Stimulated activated CD8-positive, alpha-beta memory T cell treated with anti-CD3 and anti-CD28 coated beads, Interleukin-7, amount 100 ng/mL, for 24 hours (primary cell): ENCODE measurements at regions not wholly inside any gene's neighbourhood (a gene's known extent, or its start where the extent isn't known, plus 50 kb on each side); places are given as distances from the start of the nearest gene placed in this dataset.

Experiments used
- DNase-seq: peaks from one replicate; pipeline ENCODE4 v3.0.0-alpha.2; 2020; ENCODE audit warnings: low read depth

DNA sequence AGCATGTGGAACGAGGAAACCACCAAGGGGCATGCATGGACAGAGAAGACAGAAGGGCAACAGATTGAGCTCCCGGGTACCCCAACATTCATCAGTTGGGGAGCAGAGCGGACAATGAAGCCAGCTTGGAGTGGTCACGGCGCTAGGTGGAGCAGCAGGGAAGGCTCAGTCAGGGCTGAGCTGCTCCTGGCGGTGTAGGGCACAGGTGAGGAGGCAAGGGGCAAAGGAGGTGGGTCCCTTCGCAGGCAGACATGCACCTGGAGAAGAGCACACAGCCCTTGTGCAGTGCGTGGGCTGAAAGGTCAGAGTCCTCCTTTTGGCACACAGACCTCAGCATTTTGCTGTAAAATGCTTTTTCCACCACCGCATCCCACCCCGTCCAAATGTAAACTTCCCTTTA lies 90.0 kb upstream of the SLC6A6 start:
- DNase-seq = no peak

DNA sequence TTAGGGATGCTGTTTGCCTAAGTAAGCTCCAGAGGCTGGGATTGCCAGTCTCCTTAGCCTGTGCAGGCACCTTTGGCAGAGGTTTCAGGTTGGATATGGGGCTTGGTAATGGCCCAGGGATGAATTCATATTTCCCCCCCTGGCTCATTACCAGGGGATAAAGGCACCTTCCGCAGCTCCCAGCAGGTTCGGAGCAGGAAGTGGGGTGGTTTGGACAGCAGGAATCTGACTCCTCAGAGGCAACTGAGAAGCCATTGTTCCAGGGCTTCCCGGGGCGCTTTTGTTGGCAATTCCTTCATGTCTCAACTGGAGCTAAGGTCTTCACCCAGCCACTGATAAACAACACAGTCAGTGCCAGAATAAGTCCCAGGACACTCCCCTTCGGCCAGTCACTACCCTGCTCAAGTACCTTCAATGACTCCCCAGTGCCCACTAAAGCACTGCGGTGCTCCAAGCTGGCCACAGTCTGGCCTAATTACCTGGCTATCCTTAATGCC lies 85.3 kb upstream of the SLC6A6 start:
- no peak for DNase-seq

DNA sequence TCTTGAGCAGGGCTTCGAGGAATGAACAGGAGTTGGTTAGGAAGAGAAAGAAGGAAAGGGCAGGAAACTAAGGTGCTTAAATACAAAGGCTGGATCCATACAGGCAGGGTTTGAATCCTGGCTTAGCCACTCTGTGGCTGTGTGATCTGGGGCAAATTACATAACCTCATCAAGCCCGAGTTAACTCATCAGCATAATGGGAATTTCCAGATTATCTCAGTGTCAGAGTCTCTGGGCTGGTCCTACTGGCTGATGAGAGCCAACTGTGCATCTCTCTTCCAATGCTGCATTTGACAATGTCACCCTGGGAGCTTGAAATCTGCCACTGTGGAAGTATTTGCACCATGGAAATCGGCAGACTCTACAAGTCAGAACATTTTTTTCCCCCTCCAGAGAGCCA lies 83.8 kb upstream of the SLC6A6 start:
- DNase-seq = no peak

DNA sequence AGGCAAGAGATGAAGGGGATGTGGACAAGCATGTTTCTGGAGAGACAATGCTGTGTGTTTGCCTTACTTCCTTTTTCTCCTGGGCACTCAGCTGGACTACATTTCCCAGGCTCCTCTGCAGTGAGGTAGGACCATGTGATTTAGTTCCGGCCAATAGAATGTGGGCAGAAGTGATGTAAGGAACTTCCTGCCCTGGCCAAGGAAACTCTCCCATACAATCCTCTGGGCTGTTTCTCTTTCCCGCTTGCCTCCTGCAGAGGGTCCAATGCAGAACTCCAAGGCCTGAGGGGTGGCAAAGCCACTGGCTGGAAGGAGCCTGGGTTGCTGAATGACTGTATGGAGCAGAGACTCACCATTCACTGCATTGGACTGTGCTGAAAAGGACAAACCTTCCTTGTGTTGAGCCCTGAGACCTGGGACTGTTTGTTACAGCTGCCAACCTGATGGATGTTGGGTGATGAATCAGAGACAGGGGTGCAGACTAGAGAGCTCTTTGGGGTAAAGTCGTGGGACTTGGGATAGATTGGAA lies 82.7 kb upstream of the SLC6A6 start:
- DNase-seq = no peak

DNA sequence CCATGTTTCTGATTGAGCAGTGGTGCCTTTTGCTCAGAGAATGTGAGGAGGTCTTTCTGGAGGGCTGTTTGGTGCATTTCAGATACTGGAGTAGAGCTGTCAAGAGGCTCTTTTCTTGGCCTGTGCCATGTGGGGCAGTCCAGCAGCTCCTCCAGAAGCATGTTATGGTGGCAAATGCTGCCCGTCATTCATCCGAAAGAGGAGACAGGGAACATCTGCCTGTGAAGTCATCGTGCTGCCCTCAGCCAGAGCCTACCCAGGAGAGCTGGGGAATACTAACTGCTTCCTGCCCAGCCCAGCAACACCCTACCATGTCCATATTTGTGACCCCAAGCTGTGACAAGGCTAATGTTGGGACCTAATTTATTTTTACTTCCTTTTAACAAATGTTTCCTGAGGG lies 82.2 kb upstream of the SLC6A6 start:
- DNase-seq = no peak

DNA sequence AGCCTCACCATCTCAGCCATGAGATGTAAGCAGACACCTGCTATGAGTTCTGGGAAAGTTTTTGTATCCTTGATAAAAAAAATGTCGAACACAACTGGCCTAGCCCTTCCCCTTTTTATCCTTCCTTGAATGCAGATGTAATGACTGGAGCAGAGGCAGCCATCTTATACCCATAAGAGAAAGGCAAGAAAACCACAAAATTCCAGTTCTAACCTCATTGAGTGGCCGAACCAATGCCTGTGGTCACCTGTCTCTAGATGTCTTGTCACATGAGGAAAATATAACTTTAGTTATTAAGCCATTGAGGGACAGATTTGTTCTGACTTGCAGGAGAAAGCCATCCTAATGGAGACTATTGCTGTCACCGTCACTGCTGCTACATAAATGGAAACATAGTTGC lies 80.4 kb upstream of the SLC6A6 start:
- DNase-seq = no peak

DNA sequence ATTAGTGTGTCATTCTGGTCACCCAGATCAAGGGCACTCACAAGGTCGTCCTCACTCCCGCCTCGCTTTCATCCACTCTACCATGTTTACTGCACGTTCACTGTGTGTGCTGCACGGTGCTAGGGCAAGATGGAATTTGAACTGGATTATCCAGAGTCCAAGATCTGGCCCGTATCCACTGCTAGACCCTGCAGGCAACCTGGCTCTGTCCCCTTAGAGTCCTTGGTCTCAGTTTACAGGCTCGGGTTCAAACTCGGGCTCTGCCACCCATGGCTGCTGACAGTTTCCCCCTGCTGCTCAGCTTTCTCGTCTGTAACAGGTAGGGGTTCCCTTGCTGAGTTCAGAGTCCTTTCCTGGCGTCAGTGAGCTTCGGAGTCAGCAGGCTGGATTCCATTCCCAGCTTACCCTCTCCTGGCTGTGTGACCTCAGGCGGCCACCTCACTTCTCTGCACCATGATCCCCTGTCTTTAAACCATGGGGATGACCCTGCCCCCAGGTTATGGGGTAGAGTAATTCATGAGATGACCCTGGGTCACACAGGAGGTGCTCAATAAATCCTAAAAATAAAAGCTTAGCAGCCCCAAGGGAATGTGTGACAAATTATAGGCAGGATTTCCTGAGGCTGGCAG lies 79.6 kb upstream of the SLC6A6 start:
- no peak for DNase-seq

DNA sequence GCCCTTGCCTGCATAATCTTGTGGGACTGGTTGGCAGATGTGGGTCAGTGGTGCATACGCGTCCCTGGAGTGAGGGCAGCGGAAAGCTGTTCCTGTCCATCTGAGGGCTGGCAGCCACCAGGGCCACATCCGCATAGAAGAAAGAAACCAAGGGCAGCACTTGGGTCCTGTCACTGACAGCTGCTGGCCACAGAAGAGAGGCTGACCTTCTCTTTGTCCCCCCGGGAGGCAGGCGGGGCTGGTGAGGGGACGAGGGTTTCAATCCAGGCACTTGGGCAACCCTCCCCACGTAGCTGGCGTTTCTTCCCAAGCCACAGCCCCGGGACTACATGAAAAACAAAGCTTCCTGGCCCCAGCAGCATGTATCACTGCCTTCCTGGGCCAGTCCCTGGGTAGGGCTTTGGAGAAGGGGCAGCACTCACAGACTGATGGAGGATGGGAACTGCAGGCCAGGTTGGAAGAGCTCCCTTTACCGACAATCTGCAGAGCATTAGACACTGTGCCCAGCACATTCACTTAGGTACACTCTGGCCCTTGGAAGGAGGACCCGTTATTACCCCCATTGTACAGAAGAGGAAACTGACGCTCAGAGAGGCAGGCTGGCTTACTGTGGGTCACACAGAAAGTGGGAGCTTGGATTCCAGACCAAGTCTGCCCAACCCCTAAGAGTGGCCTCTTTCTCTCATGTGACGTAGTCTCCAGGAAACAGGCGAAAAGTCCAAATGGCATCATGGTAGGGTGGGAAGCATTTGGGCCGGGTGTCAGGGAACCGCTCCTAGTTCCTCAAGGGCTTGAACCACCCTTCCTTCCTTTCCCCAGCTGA lies 78.8 kb upstream of the SLC6A6 start:
- DNase-seq = no peak

DNA sequence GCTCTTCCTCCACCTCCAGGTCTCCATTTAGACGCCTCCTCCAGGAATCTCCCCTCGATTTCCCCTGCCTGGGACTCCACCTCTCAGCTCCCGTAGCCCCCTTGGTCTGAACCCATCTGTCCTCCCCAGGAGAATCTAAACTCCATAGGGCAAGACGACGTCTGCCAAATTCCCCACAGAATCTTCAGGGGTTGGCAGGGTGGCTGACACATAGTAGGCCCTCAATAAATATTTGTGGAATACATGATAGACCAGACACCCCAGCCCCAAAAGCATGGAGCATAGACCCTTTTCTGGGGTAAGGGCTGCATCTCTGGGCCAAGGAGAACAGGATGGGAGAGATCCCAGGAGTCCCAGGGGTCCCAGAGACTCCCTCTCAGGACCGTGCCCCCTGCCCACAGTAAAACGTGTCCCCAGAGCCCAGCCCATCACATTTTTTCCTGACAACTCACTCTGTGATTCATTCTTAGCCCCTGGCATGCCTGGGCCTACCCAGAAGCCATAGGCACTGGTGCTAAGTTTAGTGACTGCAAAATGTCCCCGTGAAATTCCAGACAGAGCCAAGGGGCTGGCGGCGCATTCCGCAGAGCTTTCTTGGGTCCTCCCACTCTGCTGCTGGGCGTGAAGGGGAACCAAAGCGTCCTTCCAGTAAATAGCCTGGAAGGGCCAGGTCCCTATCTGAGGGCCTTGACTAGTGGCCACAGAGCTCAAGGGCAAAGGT lies 78.0 kb upstream of the SLC6A6 start:
- DNase-seq = no peak

DNA sequence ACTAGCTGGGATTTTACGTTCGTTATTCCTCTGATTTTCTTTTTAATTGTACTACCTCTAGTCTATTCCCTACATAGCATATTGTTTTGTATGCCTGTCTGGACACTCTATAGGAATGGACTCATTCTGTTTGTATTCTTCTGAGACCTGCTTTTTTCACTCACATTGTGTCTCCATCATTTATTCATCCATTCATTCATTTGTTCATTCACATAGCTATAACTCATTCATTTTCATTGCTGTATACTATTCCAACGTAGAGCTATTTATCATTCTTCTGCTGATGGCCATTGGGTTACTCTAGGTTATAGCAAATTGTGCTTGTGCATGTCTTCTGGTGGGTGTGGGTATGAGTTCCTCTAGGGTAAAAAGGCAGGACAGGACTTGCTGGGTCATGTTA lies 74.0 kb upstream of the SLC6A6 start:
- DNase-seq = no peak

DNA sequence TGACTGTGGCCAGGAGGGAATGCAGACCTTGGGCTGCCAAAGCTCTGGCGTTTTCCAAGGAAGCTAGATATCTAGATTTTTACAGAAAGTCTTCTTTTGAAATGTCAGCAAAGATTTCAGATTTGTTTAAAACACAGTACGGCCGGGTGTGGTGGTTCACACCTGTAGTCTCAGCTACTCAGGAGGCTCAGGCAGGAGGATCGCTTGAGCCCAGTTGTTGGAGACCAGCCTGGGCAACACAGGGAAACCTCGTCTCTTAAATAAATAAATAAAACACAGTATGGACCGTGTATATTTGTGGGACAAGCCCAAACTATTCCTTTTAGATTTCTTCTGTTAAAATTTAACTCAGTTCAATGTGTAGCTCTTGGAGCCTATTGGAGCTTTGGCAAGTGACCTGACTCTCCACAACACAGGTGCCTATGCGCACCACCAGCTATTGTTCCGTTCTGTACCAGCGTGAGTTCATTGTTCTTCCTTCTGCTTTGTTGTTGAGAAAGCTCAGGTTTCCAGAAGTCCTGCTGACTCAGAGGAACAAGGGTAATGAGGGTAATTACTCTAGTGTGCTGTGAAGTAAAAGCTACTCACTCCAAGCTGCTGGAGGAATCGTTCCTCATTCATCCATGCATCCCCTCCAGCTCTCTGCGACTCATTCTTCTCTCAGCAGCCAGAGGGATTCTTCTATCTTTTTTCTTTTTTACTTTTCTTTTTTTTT lies 73.1 kb upstream of the SLC6A6 start:
- DNase-seq = no peak

DNA sequence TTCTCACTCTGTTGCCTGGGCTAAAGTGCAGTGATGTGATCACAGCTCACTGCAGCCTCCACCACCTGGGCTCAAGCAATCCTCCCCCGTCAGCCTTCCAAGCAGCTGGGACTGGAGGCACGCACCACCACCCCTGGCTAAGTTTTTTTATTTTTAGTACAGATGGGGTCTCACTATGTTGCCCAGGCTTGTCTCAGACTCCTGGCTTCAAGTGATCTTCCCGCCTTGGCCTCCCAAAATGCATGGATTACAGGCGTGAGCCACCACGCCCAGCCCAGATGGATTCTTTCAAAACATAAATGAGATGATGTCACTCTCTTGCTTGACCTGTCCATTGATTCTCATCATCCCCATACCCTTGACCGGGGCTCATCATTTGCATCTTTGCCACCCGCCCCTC lies 72.6 kb upstream of the SLC6A6 start:
- no peak for DNase-seq

DNA sequence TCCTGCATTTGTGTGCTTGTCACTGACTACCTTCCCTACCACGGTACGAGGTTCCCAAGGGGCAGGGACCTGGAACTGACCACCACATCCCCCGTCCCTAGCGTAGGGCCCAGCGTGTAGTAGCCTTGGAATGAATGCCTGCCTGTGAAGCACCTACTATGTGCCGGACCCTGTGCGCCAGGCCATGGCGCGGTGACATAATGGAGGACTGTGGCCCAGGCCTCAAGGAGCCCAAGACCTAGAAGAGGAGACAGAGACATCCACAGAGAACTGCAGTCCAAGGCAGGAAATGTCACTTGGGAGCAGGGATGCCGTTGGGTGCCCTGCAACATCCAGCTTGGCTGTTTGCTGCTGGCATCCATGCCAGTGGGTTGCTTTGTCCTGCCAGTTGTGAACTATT lies 71.9 kb upstream of the SLC6A6 start:
- no peak for DNase-seq

DNA sequence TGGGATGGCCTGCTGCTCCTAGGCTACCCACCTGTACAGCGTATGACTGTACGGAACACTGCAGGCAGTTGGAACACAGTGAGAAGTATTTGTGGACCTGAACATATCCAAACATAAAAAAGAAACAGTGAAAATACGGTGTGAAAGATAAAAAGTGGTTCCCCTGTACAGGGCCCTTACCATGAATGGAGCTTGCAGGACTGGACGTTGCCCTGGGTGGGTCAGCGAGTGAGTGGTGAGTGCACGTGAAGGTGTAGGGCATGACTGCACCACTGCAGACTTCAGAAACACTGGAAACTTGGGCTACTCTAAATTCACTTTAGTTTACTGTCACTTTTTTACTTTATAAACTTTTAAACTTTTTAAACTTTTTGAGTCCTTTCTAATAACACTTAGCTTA lies 71.2 kb upstream of the SLC6A6 start:
- no peak for DNase-seq

DNA sequence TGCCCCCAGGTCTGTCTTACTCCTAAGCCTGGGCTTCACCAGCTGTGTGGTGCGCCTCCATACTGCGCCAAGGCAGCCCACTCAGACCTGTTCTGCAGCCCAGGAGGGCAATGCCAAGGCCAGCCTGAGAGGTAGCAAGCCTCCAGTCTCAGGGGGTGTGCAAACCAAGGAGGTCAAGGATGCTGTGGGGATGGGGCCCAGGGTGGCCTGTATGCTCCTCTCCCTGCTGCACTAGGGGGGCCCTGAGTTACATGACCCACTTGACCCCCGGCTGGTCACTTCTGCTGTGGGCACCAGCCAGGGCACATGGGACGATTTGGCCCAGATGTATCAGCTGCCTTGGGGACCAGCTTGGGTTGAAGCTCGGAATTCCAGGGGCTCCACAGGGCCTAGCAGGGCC lies 70.0 kb upstream of the SLC6A6 start:
- no peak for DNase-seq

DNA sequence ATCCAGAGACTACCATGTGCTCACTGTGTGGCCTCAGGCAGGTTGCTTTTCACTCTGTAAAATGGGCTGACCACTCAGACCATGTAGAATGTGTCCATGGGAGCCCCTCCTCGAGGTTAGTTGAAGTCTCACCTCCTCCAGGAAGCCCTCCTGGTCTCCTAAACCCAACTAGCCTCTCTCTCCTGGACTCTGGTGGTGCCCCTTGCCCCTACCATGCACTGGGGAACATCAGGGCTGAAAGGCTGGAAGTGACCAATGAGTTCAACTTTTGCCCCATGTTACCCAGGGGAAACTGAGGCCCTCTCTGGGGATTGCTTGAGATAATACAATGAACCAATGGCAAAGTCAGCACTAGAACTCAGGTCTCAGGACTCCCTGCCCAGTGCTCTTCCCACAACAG lies 69.2 kb upstream of the SLC6A6 start:
- DNase-seq = no peak

DNA sequence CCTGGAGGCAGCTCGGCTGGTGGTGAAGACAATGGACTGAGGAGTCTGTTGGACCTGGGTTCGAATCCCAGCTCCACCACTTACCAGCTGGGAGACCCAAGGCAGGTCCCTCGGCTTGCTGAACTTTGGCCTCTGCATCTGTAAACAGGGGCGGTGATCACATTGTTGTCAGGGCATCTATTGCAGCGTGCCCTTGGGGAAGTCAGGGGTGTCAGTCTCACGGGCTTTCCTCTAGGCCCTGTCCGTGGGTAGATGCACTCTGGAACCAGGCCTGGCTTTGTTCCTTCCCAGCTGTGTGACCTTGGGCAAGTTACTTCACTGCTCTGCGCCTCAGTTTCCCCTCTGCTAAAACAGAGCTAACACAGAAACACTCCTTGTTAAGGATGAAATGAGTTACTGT lies 68.8 kb upstream of the SLC6A6 start:
- DNase-seq = no peak

DNA sequence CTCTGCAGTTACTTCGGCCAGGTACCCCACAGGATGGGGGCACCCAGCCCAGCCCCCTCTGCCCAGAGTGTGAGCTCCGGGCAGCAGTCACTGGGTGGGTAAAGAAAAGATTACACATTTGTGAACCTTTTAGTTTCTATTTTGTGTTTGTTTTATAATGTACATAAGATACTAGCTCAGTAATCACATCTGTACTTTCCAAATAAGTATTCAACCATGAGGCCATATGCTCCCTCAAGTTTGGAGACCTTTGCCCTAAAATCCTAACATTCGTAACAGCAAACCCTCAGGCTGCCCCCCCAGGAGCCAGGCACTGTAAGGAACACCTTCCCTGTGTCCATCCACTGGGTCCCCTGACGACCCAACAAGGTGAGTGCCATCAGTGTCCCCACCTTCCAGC lies 68.3 kb upstream of the SLC6A6 start:
- no peak for DNase-seq

DNA sequence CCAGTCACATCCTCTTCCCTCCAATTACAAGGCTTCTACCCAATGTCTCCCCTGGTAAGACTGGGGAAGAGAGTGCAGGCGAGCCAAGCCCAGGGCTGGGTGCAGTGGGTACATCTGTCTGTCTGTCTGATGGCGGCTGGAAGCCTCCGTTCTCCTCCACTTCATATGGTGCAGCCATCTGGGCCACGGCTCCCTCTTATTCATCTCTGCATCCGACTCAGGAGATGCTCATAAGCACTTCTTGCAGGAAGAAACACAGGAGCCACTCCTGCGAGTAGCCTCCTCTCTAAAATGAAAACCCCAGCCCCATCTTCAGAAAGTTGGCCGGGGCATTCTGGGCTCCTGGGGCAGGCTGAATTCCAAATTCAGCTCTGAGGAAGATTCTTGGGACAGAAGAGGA lies 67.5 kb upstream of the SLC6A6 start:
- no peak for DNase-seq

DNA sequence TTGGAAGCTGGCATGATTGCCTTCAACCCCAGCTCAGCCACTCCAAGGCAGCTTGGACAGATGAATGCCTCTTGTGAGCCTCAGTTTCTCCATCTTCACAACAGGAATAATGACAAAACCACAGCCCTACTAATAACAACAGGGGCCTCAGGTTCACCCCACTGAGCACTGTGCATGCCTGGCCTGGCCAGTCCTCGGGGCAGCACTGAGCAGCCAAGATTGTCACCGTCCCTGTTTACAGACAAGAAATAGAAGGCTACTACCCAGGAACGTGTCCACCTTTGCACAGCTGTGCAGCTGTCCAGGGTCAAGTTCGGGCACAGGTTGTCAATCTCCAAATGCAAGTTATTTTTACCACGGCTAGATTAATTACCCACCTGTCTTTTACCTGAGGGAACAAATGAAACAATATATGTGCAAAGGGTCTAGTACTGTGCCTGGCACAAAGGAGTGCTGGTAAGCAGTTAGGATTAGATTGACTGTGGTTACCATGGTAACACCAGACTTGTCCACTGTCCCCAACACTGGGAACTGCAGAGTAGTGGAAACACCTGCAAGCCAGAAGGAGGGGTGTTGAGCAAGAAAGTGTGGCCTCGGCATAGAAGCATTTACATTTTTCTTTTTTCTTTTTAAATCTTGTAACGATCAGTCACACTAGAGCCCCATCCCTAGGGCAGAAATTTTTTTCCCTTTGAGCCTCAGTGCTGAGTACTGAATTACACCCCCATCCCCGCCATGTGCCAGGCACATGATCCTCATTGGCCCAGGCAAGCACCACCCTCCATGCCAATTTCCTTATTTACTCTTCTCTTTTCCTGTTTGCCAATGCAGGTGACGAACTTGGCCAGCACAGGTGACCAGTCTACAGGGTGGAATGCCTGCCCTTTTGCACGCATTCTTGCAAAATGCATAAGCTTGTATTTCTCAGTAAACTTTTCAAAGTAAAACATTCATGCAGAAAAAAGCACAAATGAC lies 66.3 kb upstream of the SLC6A6 start:
- no peak for DNase-seq
